ENCODE measurements at regions not wholly inside any gene's neighbourhood (a gene's known extent, or its start where the extent isn't known, plus 50 kb on each side); places are given as distances from the start of the nearest gene placed in this dataset.

GRCh38 chr21:27023186-27023585 is 56.3 kb upstream of the ADAMTS5 start:
- DNase-seq (ENCODE audit: low read depth) = no peak

DNA sequence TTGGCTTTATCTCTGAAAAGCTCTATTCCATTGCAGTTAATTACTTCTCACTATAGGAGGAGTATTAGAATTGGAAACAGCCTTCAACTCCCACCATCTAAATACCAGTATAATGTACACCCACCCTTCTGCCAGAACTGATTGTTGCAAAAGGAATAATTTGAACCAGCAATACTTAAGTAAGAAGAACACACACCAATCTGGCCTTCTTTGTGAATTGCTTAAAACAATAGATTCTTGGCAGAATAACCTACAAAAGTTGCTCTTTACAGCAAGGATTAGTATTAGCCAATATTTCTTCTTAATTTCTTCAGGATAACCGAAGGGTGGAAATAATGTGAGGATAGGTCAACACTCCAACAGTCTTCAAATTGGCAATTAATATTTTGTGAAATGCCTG is 54.9 kb upstream of the ADAMTS5 start:
- no peak for DNase-seq (ENCODE audit: low read depth)

GRCh38 chr21:27021046-27021445 is 54.2 kb upstream of the ADAMTS5 start:
- no peak for DNase-seq (ENCODE audit: low read depth)

DNA sequence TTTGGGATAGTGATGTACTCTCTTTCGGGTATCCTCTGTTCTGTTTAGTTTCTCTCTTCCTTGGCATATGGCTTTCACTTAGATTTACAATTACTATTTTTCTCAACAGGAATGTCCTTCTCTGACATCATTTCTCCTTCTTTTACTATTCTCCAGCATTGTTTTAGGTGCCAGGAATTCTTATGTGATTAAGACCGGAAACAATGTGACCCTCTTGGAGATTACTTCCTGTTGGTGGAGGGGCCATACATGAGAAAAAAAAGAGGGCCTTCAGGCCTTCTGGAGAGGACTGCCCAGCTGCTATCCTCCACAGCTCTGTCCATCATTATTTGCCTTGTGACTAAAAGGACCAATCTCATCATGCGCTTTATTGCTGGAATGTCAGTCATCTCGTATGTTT is 50.4 kb upstream of the ADAMTS5 start:
- DNase-seq (ENCODE audit: low read depth) = no peak

Measured in renal cortical epithelial cell (primary cell).